Spleen (tissue), 7 donors: ENCODE measurements at regions not wholly inside any gene's neighbourhood (a gene's known extent, or its start where the extent isn't known, plus 50 kb on each side); places are given as distances from the start of the nearest gene placed in this dataset.

Experiments used
- CTCF ChIP-seq, 11 experiments: fragments of 200-600 bp in 7 of 11; fragments of 450-650 bp in 4 of 11; sonication (generic) in 4 of 11; IDR thresholded peaks in 8 of 11; conservative IDR thresholded peaks in 3 of 11; 1 replicate in 7 of 11; 2 replicates in 4 of 11; pipeline versions ENCODE4 v1.4.0 to v1.8.0; 2016 to 2021; ENCODE audit warnings: antibody characterized with exemption in 11 of 11, inconsistent platforms in 4 of 11, mild to moderate bottlenecking in 1 of 11
- POLR2AphosphoS5 ChIP-seq, 3 donors: sonication (generic); formaldehyde crosslinking; IDR thresholded peaks; one replicate each; pipeline ENCODE4 v1.5.1; 2017; ENCODE audit warnings: antibody characterized with exemption in 3 of 3
- donor health status: DM: no; HTN: no; CAD: no; lungs with moderate emphysema.
- donor health status: DM: no; HTN: no; CAD: no.
- donor health status: DM: no; HTN: no; CAD: no.

- TF ChIP-seq CTCF (IDR thresholded peaks at IDR 0.05 in 8 of 11, conservative IDR thresholded peaks at IDR 0.05 in 3 of 11) (no peak), POLR2AphosphoS5 (IDR thresholded peaks at IDR 0.05) (no peak)
Measured at GRCh38 chr1:218069180-218069579, 215.9 kb upstream of the RRP15 start.
